ENCODE measurements at regions not wholly inside any gene's neighbourhood (a gene's known extent, or its start where the extent isn't known, plus 50 kb on each side); places are given as distances from the start of the nearest gene placed in this dataset.

DNA sequence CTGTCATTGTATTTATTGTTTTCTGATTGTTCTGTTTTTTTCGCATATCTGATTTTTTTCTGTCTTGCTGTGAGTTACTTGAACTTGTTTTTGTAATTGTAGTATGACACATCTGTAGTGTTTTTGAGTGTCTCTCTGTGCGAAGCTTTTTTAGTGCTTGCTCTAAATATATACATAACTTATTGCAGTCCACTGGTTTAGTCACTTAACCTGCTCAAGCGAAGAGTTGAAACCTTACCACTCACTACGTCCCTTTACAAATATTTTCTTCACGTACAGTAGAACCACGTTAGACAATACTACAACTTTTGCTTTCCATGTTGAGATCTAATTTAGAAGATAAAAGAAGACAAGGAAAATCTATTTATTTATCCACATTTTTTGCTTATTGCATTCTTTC lies 713.0 kb upstream of the GRM7 start:
- no peak overlapping the region for H3K4me3 ChIP-seq (ENCODE audit: low read length)
- no peak for DNase-seq (ENCODE audit: low read depth)
- TF ChIP-seq, protein P1, sequence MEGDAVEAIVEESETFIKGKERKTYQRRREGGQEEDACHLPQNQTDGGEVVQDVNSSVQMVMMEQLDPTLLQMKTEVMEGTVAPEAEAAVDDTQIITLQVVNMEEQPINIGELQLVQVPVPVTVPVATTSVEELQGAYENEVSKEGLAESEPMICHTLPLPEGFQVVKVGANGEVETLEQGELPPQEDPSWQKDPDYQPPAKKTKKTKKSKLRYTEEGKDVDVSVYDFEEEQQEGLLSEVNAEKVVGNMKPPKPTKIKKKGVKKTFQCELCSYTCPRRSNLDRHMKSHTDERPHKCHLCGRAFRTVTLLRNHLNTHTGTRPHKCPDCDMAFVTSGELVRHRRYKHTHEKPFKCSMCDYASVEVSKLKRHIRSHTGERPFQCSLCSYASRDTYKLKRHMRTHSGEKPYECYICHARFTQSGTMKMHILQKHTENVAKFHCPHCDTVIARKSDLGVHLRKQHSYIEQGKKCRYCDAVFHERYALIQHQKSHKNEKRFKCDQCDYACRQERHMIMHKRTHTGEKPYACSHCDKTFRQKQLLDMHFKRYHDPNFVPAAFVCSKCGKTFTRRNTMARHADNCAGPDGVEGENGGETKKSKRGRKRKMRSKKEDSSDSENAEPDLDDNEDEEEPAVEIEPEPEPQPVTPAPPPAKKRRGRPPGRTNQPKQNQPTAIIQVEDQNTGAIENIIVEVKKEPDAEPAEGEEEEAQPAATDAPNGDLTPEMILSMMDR (conservative IDR thresholded peaks at IDR 0.05; ENCODE audit: low read depth, low read length) = no peak

DNA sequence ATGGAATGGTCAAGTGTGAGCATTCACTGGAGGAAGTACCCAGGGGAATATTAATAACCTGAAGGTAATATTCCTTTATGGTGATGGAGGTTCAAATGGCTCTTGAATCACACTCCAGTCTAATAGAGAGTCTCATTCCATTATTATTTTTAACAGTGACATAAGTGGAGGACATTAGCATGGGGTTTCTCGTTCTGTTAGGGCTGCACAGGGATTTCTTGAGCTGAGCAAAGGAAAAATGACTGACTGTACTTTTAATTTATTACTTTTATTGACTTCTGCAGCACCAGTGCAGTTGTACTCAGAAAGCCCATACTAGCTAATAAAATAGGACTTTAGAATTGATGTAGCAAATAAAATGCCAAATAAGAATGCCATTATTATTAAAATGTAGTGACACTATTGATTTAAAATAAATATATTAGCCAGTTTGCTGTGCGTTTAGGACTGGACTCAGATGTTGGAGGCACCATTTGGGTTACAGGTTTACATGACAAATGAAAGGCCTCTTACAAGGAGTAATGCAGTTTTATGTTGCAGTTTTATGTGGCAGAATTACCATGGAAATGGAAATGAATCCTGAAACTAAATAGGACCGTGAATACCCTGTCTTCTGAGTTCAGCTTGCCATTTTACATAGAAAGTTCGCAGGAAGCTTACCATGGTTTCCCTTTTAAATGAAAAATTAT lies 705.1 kb upstream of the GRM7 start:
- TF ChIP-seq, protein P1 (conservative IDR thresholded peaks at IDR 0.05; ENCODE audit: low read depth, low read length) = no peak
- DNase-seq (ENCODE audit: low read depth) = no peak
- H3K4me3 ChIP-seq (ENCODE audit: low read length) = no peak overlapping the region

DNA sequence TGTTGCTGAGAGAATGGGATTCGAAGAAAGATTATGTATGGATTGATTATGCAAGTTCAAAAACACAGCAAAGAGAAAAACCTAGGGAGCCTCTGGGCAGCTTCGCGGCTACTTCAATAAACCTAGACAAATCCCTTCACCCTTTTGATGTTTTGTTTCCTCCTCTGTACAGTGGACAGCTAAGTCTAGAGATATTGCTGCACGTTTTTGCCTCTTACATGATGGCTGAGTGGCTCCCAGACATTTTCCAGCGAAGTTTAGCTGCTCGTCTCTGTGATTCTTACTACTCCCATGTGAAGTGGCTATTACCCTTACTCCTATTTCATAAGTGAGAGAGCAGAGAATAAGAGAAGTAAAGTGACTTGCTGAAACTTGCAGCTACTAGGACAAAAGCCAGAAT lies 695.0 kb upstream of the GRM7 start:
- TF ChIP-seq, protein P1 (conservative IDR thresholded peaks at IDR 0.05; ENCODE audit: low read depth, low read length) = no peak
- no peak overlapping the region for H3K4me3 ChIP-seq (ENCODE audit: low read length)
- no peak for DNase-seq (ENCODE audit: low read depth)

DNA sequence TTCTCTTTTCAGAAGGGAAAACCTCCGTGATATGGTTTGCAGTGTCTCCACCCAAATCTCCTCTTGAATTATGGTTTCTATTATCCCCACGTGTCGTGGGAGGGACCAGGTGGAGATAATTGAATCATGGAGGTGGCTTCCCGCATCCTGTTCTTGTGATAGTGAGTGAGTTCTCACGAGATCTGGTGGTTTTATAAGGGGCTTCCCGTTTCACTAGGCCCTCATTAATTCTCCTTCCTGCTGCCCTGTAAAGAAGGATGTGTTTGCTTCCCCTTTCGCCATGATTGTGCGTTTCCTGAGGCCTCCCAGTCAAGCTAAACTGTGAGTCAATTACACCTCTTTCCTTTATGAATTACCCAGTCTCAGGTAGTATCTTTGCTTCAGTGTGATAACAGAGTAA lies 692.7 kb upstream of the GRM7 start:
- DNase-seq (ENCODE audit: low read depth) = no peak
- no peak overlapping the region for H3K4me3 ChIP-seq (ENCODE audit: low read length)
- TF ChIP-seq, protein P1 (conservative IDR thresholded peaks at IDR 0.05; ENCODE audit: low read depth, low read length) = no peak

DNA sequence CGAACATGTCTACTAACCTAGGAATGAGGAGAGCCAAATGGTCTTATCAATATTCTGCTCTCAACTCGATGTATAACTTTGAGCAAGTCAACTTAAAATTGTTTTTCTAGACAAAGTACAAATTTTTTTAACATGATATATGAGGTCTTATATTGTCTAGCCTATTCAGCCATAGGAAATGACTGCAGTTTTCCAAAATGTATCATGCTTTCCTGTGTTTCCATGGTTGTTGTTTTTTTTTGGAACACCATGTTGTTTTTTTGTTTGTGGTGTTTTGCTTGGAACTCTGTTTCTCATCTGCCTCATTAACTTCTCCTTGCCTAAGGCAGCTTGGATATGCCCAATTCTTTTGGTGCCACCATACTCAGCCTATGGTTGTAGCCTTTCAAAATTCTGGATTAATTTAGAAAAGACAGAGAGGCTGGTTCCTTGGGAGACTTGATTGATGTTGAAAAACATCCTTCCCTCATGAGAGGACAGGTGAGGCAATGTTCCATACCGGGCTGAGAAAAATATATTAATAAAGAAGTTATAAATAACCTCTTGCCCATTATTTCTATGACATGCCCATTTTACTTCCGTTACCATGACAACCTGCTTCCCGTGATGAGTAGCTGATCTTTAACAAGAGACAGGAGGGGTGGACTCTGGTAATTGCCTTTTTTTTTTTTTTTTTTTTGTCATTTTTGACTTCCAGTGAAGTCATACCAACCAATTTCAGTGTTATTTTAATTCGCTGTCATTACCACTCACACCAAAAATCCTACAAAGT lies 687.9 kb upstream of the GRM7 start:
- no peak overlapping the region for H3K4me3 ChIP-seq (ENCODE audit: low read length)
- TF ChIP-seq, protein P1 (conservative IDR thresholded peaks at IDR 0.05; ENCODE audit: low read depth, low read length) = no peak
- no peak for DNase-seq (ENCODE audit: low read depth)

DNA sequence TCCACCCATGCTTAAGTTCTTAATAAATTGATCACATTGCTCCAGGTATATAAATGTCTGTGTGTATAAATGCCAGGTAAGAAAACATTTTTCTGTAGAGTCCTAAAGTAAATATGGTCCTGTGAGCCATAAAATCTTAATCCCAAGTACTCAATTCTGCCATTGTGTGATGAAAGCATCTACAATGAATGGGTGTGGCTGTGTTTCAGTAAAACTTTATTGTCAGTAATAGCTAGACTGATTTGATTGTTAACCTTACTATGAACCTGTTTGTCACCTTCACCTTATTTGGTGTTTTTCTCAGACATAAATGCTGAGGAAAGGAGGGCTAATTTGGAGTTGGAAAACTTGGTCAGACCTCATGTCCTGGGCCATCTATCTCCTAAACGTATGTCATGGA lies 683.5 kb upstream of the GRM7 start:
- no peak for DNase-seq (ENCODE audit: low read depth)
- TF ChIP-seq, protein P1 (conservative IDR thresholded peaks at IDR 0.05; ENCODE audit: low read depth, low read length) = no peak
- no peak overlapping the region for H3K4me3 ChIP-seq (ENCODE audit: low read length)

DNA sequence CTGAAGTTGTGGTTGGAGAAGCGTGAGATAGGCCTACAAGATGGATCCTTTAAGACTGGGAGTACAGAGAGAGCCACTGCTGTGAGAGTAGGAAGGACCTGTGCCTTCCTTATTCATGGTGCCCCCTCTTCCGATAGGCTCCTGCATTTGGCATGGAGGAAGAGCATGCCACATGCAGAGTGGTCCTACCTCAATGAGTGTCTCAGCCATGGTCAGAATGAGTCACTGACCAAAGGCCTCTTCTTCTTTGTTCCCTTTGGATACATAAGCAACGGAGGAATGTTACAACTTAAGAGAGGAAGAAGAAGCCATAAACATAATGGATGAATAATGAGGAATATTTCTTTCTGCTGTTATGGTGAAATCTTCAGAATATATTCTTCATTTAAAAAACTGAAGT lies 681.2 kb upstream of the GRM7 start:
- TF ChIP-seq, protein P1 (conservative IDR thresholded peaks at IDR 0.05; ENCODE audit: low read depth, low read length) = no peak
- H3K4me3 ChIP-seq (ENCODE audit: low read length) = no peak overlapping the region
- no peak for DNase-seq (ENCODE audit: low read depth)
